ENCODE measurements at regions not wholly inside any gene's neighbourhood (a gene's known extent, or its start where the extent isn't known, plus 50 kb on each side); places are given as distances from the start of the nearest gene placed in this dataset.
A peak's percentile ranks its signal among the peaks of the same experiment; 100 is the strongest.
"Not testable (repeated sequence)": the region's sequence is repeated elsewhere in the genome, so short reads cannot be mapped to it uniquely, and the experiment has no call there.

DNA sequence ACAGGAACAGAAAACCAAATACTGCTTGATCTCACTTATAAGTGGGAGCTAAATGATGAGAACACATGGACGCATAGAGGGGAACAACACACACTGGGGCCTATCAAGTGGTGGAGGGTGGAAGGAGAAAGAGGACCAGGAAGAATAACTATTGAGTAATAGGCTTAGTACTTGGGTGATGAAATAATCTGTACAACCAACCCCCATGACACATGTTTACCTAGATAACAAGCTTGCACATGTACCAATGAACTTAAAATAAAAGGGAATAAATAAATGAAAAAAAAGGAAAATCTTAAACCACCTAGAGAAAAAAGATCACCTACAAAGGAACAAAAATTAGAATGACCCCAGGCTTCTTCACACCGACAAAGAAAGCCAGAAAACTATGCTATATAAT lies 133.5 kb downstream of the KLRB1 start:
- not testable (repeated sequence) for H3K36me3 Mint-ChIP-seq (ENCODE audit: unreplicated experiment); DNase-seq; H3K27ac Mint-ChIP-seq (ENCODE audit: unreplicated experiment); H3K9me3 Mint-ChIP-seq (ENCODE audit: unreplicated experiment); H3K4me1 Mint-ChIP-seq (ENCODE audit: low read depth, unreplicated experiment); H3K4me3 Mint-ChIP-seq (ENCODE audit: unreplicated experiment); H3K27me3 Mint-ChIP-seq (ENCODE audit: unreplicated experiment)

DNA sequence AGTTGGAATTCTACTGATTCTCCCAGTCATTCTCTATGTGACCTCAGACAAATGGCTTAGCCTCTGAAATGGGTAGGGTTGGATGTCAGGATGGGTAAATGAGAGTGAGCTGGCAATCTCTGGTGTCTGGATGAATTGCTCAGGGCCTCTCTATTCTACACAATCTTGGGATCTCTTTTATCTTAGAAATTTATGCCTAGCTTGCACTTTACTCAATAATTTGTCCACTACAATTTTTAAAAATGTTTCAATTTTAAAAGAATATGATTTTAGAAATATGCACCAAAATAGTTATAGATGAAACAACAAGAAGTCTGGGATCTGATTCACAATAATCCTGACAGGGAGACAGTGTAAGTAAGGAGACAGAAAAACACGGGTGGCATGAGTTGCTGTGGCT lies 134.1 kb downstream of the KLRB1 start:
- DNase-seq; H3K27me3 Mint-ChIP-seq (ENCODE audit: unreplicated experiment); H3K4me3 Mint-ChIP-seq (ENCODE audit: unreplicated experiment); H3K27ac Mint-ChIP-seq (ENCODE audit: unreplicated experiment); H3K9me3 Mint-ChIP-seq (ENCODE audit: unreplicated experiment); H3K4me1 Mint-ChIP-seq (ENCODE audit: low read depth, unreplicated experiment); H3K36me3 Mint-ChIP-seq (ENCODE audit: unreplicated experiment): not testable (repeated sequence)

DNA sequence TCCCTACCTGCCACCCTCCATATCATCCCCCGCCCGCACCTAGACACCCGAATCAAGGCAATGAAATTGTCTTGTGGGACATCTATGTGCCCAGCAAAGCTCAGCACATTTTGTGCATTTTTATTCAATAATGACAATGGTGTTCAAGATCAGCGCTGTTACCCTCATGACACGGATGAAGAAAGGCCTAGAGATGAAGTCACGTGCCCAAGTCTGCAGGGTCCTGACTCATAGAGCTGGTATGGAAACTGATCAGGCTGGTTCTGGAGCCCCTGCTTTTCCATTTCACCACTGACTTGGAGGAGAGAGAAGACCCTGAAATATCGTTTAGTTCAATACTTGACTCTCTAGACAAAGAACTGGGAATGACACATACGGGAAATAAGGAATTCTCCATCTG lies 136.2 kb downstream of the KLRB1 start:
- not testable (repeated sequence) for H3K9me3 Mint-ChIP-seq (ENCODE audit: unreplicated experiment); H3K4me3 Mint-ChIP-seq (ENCODE audit: unreplicated experiment); H3K36me3 Mint-ChIP-seq (ENCODE audit: unreplicated experiment); H3K27ac Mint-ChIP-seq (ENCODE audit: unreplicated experiment); H3K27me3 Mint-ChIP-seq (ENCODE audit: unreplicated experiment); H3K4me1 Mint-ChIP-seq (ENCODE audit: low read depth, unreplicated experiment); DNase-seq

DNA sequence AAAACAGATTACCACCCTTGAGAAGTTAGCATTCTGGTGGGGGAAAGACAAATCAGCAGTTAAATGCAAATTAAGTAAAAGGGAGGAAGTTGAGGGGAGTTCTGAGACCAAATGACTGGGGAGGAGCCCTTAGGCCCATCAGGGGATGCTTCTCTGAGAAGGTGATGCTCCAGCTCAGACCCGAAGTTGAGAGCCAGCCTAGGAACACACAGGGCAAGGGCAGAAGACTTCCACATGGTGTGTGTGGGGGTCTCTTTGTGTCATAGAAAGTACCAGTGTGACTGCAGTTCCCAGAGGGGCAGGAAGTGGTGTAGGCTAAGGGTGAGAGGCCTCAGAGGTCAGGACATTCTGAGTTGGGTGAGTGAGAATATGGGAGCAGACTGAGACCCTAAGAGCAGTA lies 137.3 kb downstream of the KLRB1 start:
- not testable (repeated sequence) for H3K4me3 Mint-ChIP-seq (ENCODE audit: unreplicated experiment); H3K9me3 Mint-ChIP-seq (ENCODE audit: unreplicated experiment); H3K36me3 Mint-ChIP-seq (ENCODE audit: unreplicated experiment); DNase-seq; H3K4me1 Mint-ChIP-seq (ENCODE audit: low read depth, unreplicated experiment); H3K27ac Mint-ChIP-seq (ENCODE audit: unreplicated experiment); H3K27me3 Mint-ChIP-seq (ENCODE audit: unreplicated experiment)

DNA sequence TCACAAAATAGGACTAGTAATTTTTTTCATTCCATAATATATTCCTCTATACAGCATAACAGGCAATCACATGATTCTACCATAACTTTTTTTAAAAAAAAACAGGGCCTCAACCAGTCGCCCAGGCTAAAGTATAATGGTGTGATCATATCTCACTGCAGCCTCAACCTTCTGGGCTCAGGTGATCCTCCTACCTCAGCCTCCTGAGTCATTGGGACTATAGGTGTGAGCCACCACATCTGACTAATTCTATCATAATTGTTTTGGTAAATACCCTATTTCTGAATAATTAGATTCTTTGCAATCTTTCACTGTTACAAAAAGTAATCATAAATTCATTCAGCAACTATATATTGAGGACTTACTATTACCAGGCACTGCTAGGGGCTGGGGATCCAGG lies 137.8 kb downstream of the KLRB1 start:
- not testable (repeated sequence) for DNase-seq; H3K9me3 Mint-ChIP-seq (ENCODE audit: unreplicated experiment); H3K27me3 Mint-ChIP-seq (ENCODE audit: unreplicated experiment); H3K4me3 Mint-ChIP-seq (ENCODE audit: unreplicated experiment); H3K4me1 Mint-ChIP-seq (ENCODE audit: low read depth, unreplicated experiment); H3K27ac Mint-ChIP-seq (ENCODE audit: unreplicated experiment); H3K36me3 Mint-ChIP-seq (ENCODE audit: unreplicated experiment)

DNA sequence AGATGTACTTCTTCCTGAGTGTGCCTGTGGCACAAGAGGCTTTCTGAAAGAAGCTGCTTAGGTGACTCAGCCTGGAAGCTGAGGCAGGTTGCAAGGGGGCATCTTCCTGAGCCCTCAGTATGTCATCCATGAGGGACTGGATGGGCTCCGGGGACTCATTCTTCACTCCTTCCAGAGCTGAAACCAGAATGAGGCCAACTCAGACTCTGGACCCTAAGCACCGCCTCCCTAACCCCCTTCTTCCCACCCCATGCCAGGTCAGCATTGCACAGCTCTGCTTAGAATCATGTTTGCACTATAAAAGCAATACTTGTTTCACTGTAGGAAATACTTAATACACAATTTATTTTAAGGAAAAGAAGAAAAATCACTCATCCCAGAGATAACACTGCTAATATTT lies 138.3 kb downstream of the KLRB1 start:
- not testable (repeated sequence) for H3K4me1 Mint-ChIP-seq (ENCODE audit: low read depth, unreplicated experiment); H3K27me3 Mint-ChIP-seq (ENCODE audit: unreplicated experiment); H3K4me3 Mint-ChIP-seq (ENCODE audit: unreplicated experiment); H3K27ac Mint-ChIP-seq (ENCODE audit: unreplicated experiment); H3K36me3 Mint-ChIP-seq (ENCODE audit: unreplicated experiment); H3K9me3 Mint-ChIP-seq (ENCODE audit: unreplicated experiment); DNase-seq

DNA sequence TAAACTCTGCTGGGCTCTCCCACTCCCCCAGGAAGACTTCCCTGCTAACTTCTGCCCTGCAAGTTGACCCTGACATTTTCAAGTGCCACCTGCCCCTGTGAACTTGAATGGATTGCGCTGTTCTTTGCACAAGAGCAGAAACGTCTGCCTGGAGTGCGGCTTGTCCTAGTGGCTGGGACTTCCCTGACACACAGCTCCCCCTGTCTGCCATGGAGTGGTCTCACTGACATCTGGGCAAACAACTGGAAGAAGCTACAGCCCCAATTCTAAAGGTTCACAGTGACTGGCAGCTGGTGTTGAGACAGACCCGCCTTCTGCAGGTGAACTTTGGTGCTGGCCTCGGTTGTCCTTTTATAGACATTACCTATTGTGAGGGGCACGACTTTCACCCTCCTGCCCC lies 138.7 kb downstream of the KLRB1 start:
- H3K4me3 Mint-ChIP-seq (ENCODE audit: unreplicated experiment); H3K9me3 Mint-ChIP-seq (ENCODE audit: unreplicated experiment); H3K27ac Mint-ChIP-seq (ENCODE audit: unreplicated experiment); H3K4me1 Mint-ChIP-seq (ENCODE audit: low read depth, unreplicated experiment); H3K36me3 Mint-ChIP-seq (ENCODE audit: unreplicated experiment); H3K27me3 Mint-ChIP-seq (ENCODE audit: unreplicated experiment): not testable (repeated sequence)
- TF ChIP-seq, protein P1, sequence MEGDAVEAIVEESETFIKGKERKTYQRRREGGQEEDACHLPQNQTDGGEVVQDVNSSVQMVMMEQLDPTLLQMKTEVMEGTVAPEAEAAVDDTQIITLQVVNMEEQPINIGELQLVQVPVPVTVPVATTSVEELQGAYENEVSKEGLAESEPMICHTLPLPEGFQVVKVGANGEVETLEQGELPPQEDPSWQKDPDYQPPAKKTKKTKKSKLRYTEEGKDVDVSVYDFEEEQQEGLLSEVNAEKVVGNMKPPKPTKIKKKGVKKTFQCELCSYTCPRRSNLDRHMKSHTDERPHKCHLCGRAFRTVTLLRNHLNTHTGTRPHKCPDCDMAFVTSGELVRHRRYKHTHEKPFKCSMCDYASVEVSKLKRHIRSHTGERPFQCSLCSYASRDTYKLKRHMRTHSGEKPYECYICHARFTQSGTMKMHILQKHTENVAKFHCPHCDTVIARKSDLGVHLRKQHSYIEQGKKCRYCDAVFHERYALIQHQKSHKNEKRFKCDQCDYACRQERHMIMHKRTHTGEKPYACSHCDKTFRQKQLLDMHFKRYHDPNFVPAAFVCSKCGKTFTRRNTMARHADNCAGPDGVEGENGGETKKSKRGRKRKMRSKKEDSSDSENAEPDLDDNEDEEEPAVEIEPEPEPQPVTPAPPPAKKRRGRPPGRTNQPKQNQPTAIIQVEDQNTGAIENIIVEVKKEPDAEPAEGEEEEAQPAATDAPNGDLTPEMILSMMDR (IDR thresholded peaks at IDR 0.05; ENCODE audit: partially characterized antibody, unreplicated experiment), result peak; percentile 42
- peak; percentile 53 for DNase-seq

DNA sequence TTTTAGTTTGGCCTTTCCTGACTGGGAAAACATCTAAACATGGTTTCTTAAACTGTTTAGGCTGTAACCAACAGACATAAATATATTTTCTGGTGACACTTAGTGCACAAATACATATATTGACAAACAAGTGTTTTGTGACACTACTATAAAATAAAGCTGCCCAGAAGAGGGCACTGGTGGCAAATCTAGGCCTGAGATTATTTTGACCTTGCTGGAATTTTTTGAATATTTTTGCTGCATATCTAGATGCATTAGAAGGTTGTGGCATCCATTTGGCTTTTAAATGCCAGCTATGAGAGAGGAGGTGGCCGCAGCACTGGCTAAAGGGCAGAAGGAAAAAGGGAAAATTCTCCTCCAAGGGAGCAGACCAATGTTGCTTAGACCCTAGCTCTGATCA lies 139.6 kb downstream of the KLRB1 start:
- H3K4me3 Mint-ChIP-seq (ENCODE audit: unreplicated experiment); H3K36me3 Mint-ChIP-seq (ENCODE audit: unreplicated experiment); H3K27me3 Mint-ChIP-seq (ENCODE audit: unreplicated experiment); H3K27ac Mint-ChIP-seq (ENCODE audit: unreplicated experiment); H3K9me3 Mint-ChIP-seq (ENCODE audit: unreplicated experiment); DNase-seq; H3K4me1 Mint-ChIP-seq (ENCODE audit: low read depth, unreplicated experiment): not testable (repeated sequence)

DNA sequence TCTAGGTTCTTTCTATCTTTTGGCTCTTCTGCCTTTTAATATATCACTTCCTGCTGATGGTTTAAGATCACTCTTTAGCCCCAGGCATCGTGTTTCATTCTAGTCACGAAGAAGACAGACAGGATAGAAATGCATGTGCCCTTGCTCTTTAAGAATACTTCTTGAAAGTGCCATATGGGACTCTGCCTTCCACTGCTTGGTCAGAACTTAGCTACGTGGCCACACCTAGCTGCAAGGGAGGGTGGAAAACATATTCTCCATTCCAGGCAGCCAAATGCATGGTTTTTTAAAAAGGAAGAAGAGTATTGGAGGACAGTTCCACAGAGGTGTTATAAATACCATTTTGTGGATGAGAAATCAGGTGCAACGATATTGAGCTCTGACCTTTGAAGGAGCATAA lies 143.3 kb downstream of the KLRB1 start:
- Mint-ChIP-seq H3K4me1 (ENCODE audit: low read depth, unreplicated experiment) (no peaks in the 10 kb centered on the region), H3K36me3 (ENCODE audit: unreplicated experiment) (no peaks in the 10 kb centered on the region), H3K9me3 (ENCODE audit: unreplicated experiment) (no peaks in the 10 kb centered on the region), H3K4me3 (ENCODE audit: unreplicated experiment) (no peak overlapping the region), H3K27ac (ENCODE audit: unreplicated experiment) (no peak overlapping the region), H3K27me3 (ENCODE audit: unreplicated experiment) (no peaks in the 10 kb centered on the region)
- DNase-seq, result no peak
- TF ChIP-seq, protein P1 (IDR thresholded peaks at IDR 0.05; ENCODE audit: partially characterized antibody, unreplicated experiment), result no peak

DNA sequence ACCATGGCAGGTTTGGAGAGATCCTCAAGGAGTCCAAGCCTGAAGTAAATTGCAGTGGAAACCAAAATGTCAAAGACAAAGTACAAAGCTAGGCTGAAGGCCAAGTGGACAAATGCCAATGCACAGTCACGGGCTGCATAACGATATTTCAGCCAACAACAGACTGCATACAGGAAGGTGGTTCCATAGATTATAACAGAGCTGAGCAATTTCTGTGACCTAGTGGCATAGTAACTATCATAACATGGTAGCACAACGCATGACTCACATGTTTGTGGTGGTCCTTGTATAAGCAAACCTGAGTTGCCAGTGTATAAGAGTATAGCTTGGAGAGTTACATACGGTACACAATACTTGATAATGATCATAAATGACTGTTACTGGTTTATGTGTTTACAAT lies 152.2 kb downstream of the KLRB1 start:
- H3K27ac Mint-ChIP-seq (ENCODE audit: unreplicated experiment); H3K36me3 Mint-ChIP-seq (ENCODE audit: unreplicated experiment); H3K9me3 Mint-ChIP-seq (ENCODE audit: unreplicated experiment); H3K4me3 Mint-ChIP-seq (ENCODE audit: unreplicated experiment); H3K4me1 Mint-ChIP-seq (ENCODE audit: low read depth, unreplicated experiment); DNase-seq; H3K27me3 Mint-ChIP-seq (ENCODE audit: unreplicated experiment): not testable (repeated sequence)

DNA sequence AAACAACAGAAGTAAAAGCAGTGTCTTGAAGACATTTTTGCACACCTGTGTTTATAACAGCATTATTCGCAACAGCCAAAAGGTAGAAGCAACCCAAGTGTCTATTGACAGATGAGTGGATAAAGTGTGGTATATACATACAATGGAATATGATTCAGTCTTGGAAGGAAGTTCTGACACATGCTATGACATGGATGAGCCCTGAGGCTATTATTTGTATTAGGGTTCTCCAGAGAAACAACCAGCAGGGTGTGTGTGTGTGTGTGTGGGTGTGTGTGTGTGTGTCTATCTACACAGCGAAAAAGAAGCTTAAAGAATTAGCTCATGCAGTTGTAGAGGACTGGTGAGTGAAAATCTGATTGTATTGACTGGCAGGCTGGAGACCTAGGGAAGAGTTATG lies 153.7 kb downstream of the KLRB1 start:
- not testable (repeated sequence) for H3K27me3 Mint-ChIP-seq (ENCODE audit: unreplicated experiment); H3K9me3 Mint-ChIP-seq (ENCODE audit: unreplicated experiment); H3K4me1 Mint-ChIP-seq (ENCODE audit: low read depth, unreplicated experiment); H3K27ac Mint-ChIP-seq (ENCODE audit: unreplicated experiment); H3K36me3 Mint-ChIP-seq (ENCODE audit: unreplicated experiment); H3K4me3 Mint-ChIP-seq (ENCODE audit: unreplicated experiment); DNase-seq

All from glutamatergic neuron (in vitro differentiated cells).